BJ (cell line): ENCODE measurements at regions not wholly inside any gene's neighbourhood (a gene's known extent, or its start where the extent isn't known, plus 50 kb on each side); places are given as distances from the start of the nearest gene placed in this dataset.

Experiments
- CTCF ChIA-PET: fragments of 350-600 bp; formaldehyde crosslinking; extraction: SDS; loops from one replicate; lab custom pipeline; 2021; ENCODE audit warnings: antibody characterized with exemption, inconsistent platforms; lab: Yijun Ruan, JAX
- POLR2A ChIA-PET: fragments of 300-600 bp; sonication (Branson Sonifier 250); formaldehyde crosslinking; extraction: SDS; loops from one replicate; lab custom pipeline; 2021; ENCODE audit warnings: antibody characterized with exemption; lab: Charles Lee
- DNase-seq: peaks from one replicate; pipeline ENCODE4 v3.0.0-alpha.2; 2011; ENCODE audit warnings: low read depth
- H3K27me3 ChIP-seq: 2 replicates; pipeline ENCODE4 v1.6.0; 2011; ENCODE audit warnings: low read length; ENCODE audit not compliant: control insufficient read depth, insufficient read depth
- H3K36me3 ChIP-seq: 2 replicates; pipeline ENCODE4 v1.5.1; 2011; ENCODE audit warnings: low read length; ENCODE audit not compliant: control insufficient read depth, insufficient read depth
- H3K4me3 ChIP-seq: 2 replicates; pipeline ENCODE4 v1.5.1; 2011; ENCODE audit warnings: low read depth, mild to moderate bottlenecking, control low read depth, low read length
- CTCF ChIP-seq: IDR thresholded peaks from 2 replicates; pipeline ENCODE4 v1.5.1; 2011; ENCODE audit warnings: low read depth, mild to moderate bottlenecking, control low read depth, inconsistent platforms, low read length, moderate library complexity; ENCODE audit not compliant: insufficient read depth

GRCh38 chr13:90222758-90223157, 1124.7 kb upstream of the MIR17HG start:
- Histone ChIP-seq H3K4me3 (no peak overlapping the region), H3K27me3 (no peaks in the 10 kb centered on the region), H3K36me3 (no peaks in the 10 kb centered on the region)
- POLR2A ChIA-PET = no interaction called here
- TF ChIP-seq CTCF = no peak
- CTCF ChIA-PET = interaction anchor here (0.5 kb wide), 1 partner anchor 100 kb away, joined by 3 read pairs; no protein-coding TSS in a partner anchor
- no peak for DNase-seq

GRCh38 chr13:90230311-90230710, 1117.2 kb upstream of the MIR17HG start:
- Histone ChIP-seq H3K36me3 (no peaks in the 10 kb centered on the region), H3K27me3 (no peaks in the 10 kb centered on the region), H3K4me3 (no peak overlapping the region)
- ChIA-PET POLR2A (no interaction called here), CTCF (no interaction called here)
- no peak for TF ChIP-seq CTCF
- no peak for DNase-seq

- no peak for DNase-seq
- ChIA-PET CTCF (no interaction called here), POLR2A (no interaction called here)
- Histone ChIP-seq H3K36me3 (no peaks in the 10 kb centered on the region), H3K4me3 (no peak overlapping the region), H3K27me3 (no peaks in the 10 kb centered on the region)
- no peak for TF ChIP-seq CTCF
Observed at GRCh38 chr13:90232291-90232690, 1115.2 kb upstream of the MIR17HG start.

GRCh38 chr13:90233933-90234672, 1113.4 kb upstream of the MIR17HG start:
- POLR2A ChIA-PET = no interaction called here
- no peak for TF ChIP-seq CTCF
- H3K36me3 ChIP-seq = no peaks in the 10 kb centered on the region
- H3K27me3 ChIP-seq = no peaks in the 10 kb centered on the region
- H3K4me3 ChIP-seq = no peak overlapping the region
- CTCF ChIA-PET = interaction anchor here (0.7 kb wide), 1 partner anchor 23 kb away, joined by 4 read pairs; no protein-coding TSS in a partner anchor
- no peak for DNase-seq

- DNase-seq = no peak
- no peak for TF ChIP-seq CTCF
- ChIA-PET POLR2A (no interaction called here), CTCF (interaction anchor here (0.7 kb wide), 1 partner anchor 599 kb away, joined by 3 read pairs; no protein-coding TSS in a partner anchor)
- H3K36me3 ChIP-seq = no peaks in the 10 kb centered on the region
- H3K27me3 ChIP-seq = no peaks in the 10 kb centered on the region
- no peak overlapping the region for H3K4me3 ChIP-seq
Observed at GRCh38 chr13:90237852-90238251, 1109.6 kb upstream of the MIR17HG start.
